H1 (cell line): ENCODE measurements at regions not wholly inside any gene's neighbourhood (a gene's known extent, or its start where the extent isn't known, plus 50 kb on each side); places are given as distances from the start of the nearest gene placed in this dataset.

Source experiments
- CTCF ChIA-PET: fragments of 300-600 bp; sonication (Branson Sonifier 250); formaldehyde crosslinking; loops from one replicate; lab custom pipeline; 2021; ENCODE audit not compliant: partially characterized antibody; lab: Charles Lee
- POLR2A ChIA-PET: fragments of 300-600 bp; sonication (Branson Sonifier 250); formaldehyde crosslinking; loops from one replicate; lab custom pipeline; 2021; ENCODE audit warnings: inconsistent platforms; ENCODE audit not compliant: partially characterized antibody; lab: Charles Lee
- DNase-seq, 2 experiments: peaks; one replicate each; pipeline versions ENCODE4 v3.0.0 to v3.0.0-alpha.2; 2010 to 2022; ENCODE audit warnings: low spot score in 2 of 2, low read depth in 1 of 2, mixed read lengths in 1 of 2
- FAIRE-seq: peaks from 2 replicates; lab custom pipeline; 2011; peaks lifted over from hg19 to GRCh38; lab: Jason Lieb, UNC
- H2AFZ ChIP-seq: 2 replicates; pipeline ENCODE4 v1.8.1; 2012; ENCODE audit warnings: low read length, inconsistent platforms
- H2AK5ac ChIP-seq: 2 replicates; pipeline ENCODE4 v1.6.1; 2013; ENCODE audit warnings: low read depth, low read length
- H2BK120ac ChIP-seq: replicated peaks from 2 replicates; pipeline ENCODE3; 2013; ENCODE audit warnings: low read depth, low read length, inconsistent platforms
- H2BK12ac ChIP-seq: 2 replicates; pipeline ENCODE4 v1.6.1; 2013; ENCODE audit warnings: low read depth, low read length
- H2BK15ac ChIP-seq: 2 replicates; pipeline ENCODE4 v1.6.1; 2013; ENCODE audit warnings: low read length
- H2BK20ac ChIP-seq: 2 replicates; pipeline ENCODE4 v1.6.1; 2013; ENCODE audit warnings: low read length
- H2BK5ac ChIP-seq: 2 replicates; pipeline ENCODE4 v1.6.1; 2013; ENCODE audit warnings: low read depth, low read length
- H3K14ac ChIP-seq: 2 replicates; pipeline ENCODE4 v1.6.1; 2013; ENCODE audit warnings: inconsistent platforms; ENCODE audit not compliant: insufficient read length
- H3K18ac ChIP-seq: 2 replicates; pipeline ENCODE4 v1.6.1; 2013; ENCODE audit warnings: low read length; ENCODE audit errors: extremely low read depth
- H3K23ac ChIP-seq: 2 replicates; pipeline ENCODE4 v1.6.1; 2013; ENCODE audit warnings: inconsistent platforms; ENCODE audit not compliant: insufficient read length
- H3K23me2 ChIP-seq: 2 replicates; pipeline ENCODE4 v1.6.1; 2013; ENCODE audit warnings: low read depth, low read length
- H3K27ac ChIP-seq: 2 replicates; pipeline ENCODE4 v1.6.1; 2011; ENCODE audit warnings: low read depth, low read length, inconsistent platforms
- H3K27me3 ChIP-seq, 4 experiments: replicated peaks in 1 of 4; 1 replicate in 1 of 4; 2 replicates in 3 of 4; pipeline versions ENCODE4 v1.6.1 to v1.8.1; 2011 to 2013; ENCODE audit warnings: low read length in 3 of 4, mild to moderate bottlenecking in 3 of 4, inconsistent platforms in 2 of 4, mixed read lengths in 2 of 4, moderate library complexity in 1 of 4; ENCODE audit not compliant: control insufficient read depth in 3 of 4, insufficient read depth in 3 of 4; ENCODE audit errors: extremely low read depth in 1 of 4
- H3K36me3 ChIP-seq, 4 experiments: 2 replicates each; pipeline versions ENCODE4 v1.6.1 to v1.8.1; 2011 to 2013; ENCODE audit warnings: mild to moderate bottlenecking in 4 of 4, low read length in 3 of 4, moderate library complexity in 2 of 4, control low read depth in 1 of 4, inconsistent platforms in 1 of 4; ENCODE audit not compliant: insufficient read depth in 4 of 4, control insufficient read depth in 2 of 4
- H3K4ac ChIP-seq: replicated peaks from 2 replicates; pipeline ENCODE3; 2013; ENCODE audit warnings: low read length, low read depth, mixed read lengths, inconsistent platforms; ENCODE audit not compliant: insufficient read length
- H3K4me1 ChIP-seq, 4 experiments: replicated peaks in 1 of 4; 1 replicate in 1 of 4; 2 replicates in 3 of 4; pipeline versions ENCODE4 v1.6.1 to v1.8.1; 2011 to 2013; ENCODE audit warnings: low read length in 3 of 4, inconsistent platforms in 2 of 4, mixed read lengths in 1 of 4; ENCODE audit not compliant: insufficient read depth in 4 of 4, control insufficient read depth in 3 of 4
- H3K4me2 ChIP-seq, 2 experiments: 2 replicates each; pipeline versions ENCODE4 v1.6.1 to v1.8.1; 2011 to 2013; ENCODE audit warnings: low read depth in 2 of 2, low read length in 2 of 2, control low read depth in 1 of 2, inconsistent platforms in 1 of 2, mild to moderate bottlenecking in 1 of 2; ENCODE audit not compliant: insufficient read depth in 1 of 2
- H3K4me3 ChIP-seq, 4 experiments: fragments of 200-600, 300-600 bp in 1 of 4; sonication (generic), shearing (Covaris generic), sonication (Bioruptor Twin) in 1 of 4; 2 replicates each; pipeline versions ENCODE4 v1.5.1 to v1.8.1; 2011 to 2016; ENCODE audit warnings: low read length in 4 of 4, low read depth in 3 of 4, control low read depth in 2 of 4, inconsistent platforms in 2 of 4, mild to moderate bottlenecking in 2 of 4, mixed read lengths in 1 of 4, moderate library complexity in 1 of 4; ENCODE audit not compliant: insufficient read depth in 2 of 4; ENCODE audit errors: extremely low read depth in 1 of 4
- H3K56ac ChIP-seq: replicated peaks from 2 replicates; pipeline ENCODE3; 2013; ENCODE audit warnings: low read depth, mild to moderate bottlenecking, mixed read lengths, low read length, inconsistent platforms; ENCODE audit not compliant: insufficient read length
- H3K79me1 ChIP-seq: 2 replicates; pipeline ENCODE4 v1.6.1; 2013; ENCODE audit warnings: low read depth, low read length, control low read depth
- H3K79me2 ChIP-seq, 2 experiments: 2 replicates each; pipeline versions ENCODE4 v1.6.1 to v1.8.1; 2012 to 2013; ENCODE audit warnings: low read length in 2 of 2, mild to moderate bottlenecking in 2 of 2, inconsistent platforms in 1 of 2; ENCODE audit not compliant: insufficient read depth in 2 of 2, control insufficient read depth in 1 of 2
- H3K9ac ChIP-seq, 4 experiments: replicated peaks in 1 of 4; 1 replicate in 1 of 4; 2 replicates in 3 of 4; pipeline versions ENCODE4 v1.6.1 to v1.8.1; 2011 to 2013; ENCODE audit warnings: low read depth in 3 of 4, low read length in 3 of 4, control low read depth in 2 of 4, mild to moderate bottlenecking in 2 of 4, moderate library complexity in 2 of 4, inconsistent platforms in 1 of 4; ENCODE audit errors: extremely low read depth in 1 of 4
- H3K9me3 ChIP-seq, 2 experiments: 2 replicates each; pipeline versions ENCODE4 v1.6.1 to v1.8.1; 2012 to 2013; ENCODE audit warnings: mild to moderate bottlenecking in 2 of 2, moderate library complexity in 2 of 2, control low read depth in 1 of 2, inconsistent platforms in 1 of 2, low read depth in 1 of 2, low read length in 1 of 2, mixed read lengths in 1 of 2; ENCODE audit not compliant: insufficient read depth in 2 of 2
- H4K20me1 ChIP-seq, 2 experiments: replicated peaks in 1 of 2; 2 replicates each; pipeline versions ENCODE3 to v1.8.1; 2011 to 2013; ENCODE audit warnings: inconsistent platforms in 2 of 2, low read length in 2 of 2, mild to moderate bottlenecking in 1 of 2; ENCODE audit not compliant: insufficient read depth in 2 of 2, control insufficient read depth in 1 of 2
- H4K5ac ChIP-seq: 2 replicates; pipeline ENCODE4 v1.6.1; 2013; ENCODE audit warnings: low read length, low read depth, mixed read lengths, inconsistent platforms; ENCODE audit not compliant: insufficient read length
- H4K8ac ChIP-seq: 2 replicates; pipeline ENCODE4 v1.8.0; 2013; ENCODE audit warnings: mild to moderate bottlenecking, moderate library complexity, low read length, inconsistent platforms; ENCODE audit not compliant: insufficient read depth; ENCODE audit errors: extremely low read depth
- H4K91ac ChIP-seq: replicated peaks from 2 replicates; pipeline ENCODE3; 2013; ENCODE audit warnings: low read length, mixed read lengths, inconsistent platforms; ENCODE audit not compliant: insufficient read length
- TCF12 ChIP-seq: IDR thresholded peaks from 2 replicates; pipeline ENCODE4 v1.6.1; 2011; ENCODE audit warnings: low read depth, mild to moderate bottlenecking, low read length
- WGBS, 2 experiments: shearing (Covaris generic) in 1 of 2; methylation state at CpG; one replicate each; pipeline versions ENCODE4 v1.1.6 to v1.1.7; 2013 to 2015; ENCODE audit warnings: low lambda C conversion rate in 2 of 2, mixed read lengths in 2 of 2, inconsistent platforms in 1 of 2, low coverage in 1 of 2, missing lambda C conversion rate in 1 of 2; ENCODE audit not compliant: insufficient replicate concordance in 2 of 2, insufficient coverage in 1 of 2, insufficient read length in 1 of 2; ENCODE audit errors: extremely low coverage in 1 of 2, missing lambda C conversion rate in 1 of 2; 5-methylcytosine and 5-hydroxymethylcytosine counted together

GRCh38 chr13:74036373-74036772, 97.8 kb downstream of the KLF12 start:
- Histone ChIP-seq H2BK20ac (no peak overlapping the region), H2BK15ac (no peak overlapping the region), H2BK120ac (no peak overlapping the region), H4K20me1 (no peaks in the 10 kb centered on the region), H3K4ac (no peak overlapping the region), H3K36me3 (no peaks in the 10 kb centered on the region), H4K5ac (peak overlapping the region; percentile 45), H3K27me3 (no peaks in the 10 kb centered on the region), H3K27ac (peak overlapping the region; percentile 48), H2BK12ac (no peak overlapping the region), H3K18ac (no peak overlapping the region; the same call in 1 of the 2 replicates), H3K4me1 (peaks cover 2 to 13% (median 6%) of the 10 kb centered on the region in 4 experiments; a peak in 5 of 7 replicates), H4K91ac (no peak overlapping the region), H3K14ac (no peak overlapping the region), H4K8ac (no peak overlapping the region), H3K79me1 (no peaks in the 10 kb centered on the region), H3K23me2 (no peaks in the 10 kb centered on the region; the same call in 1 of the 2 replicates), H3K9ac (no peak overlapping the region; a peak in 1 of 7 replicates), H3K4me3 (peak overlapping the region in 1 of 4 experiments; percentile 42; a peak in 4 of 8 replicates), H3K4me2 (peak overlapping the region; percentile 55 to 58), H3K56ac (no peak overlapping the region), H2BK5ac (no peak overlapping the region), H3K9me3 (no peaks in the 10 kb centered on the region), H3K23ac (no peak overlapping the region), H3K79me2 (peaks cover 0 to 10% of the 10 kb centered on the region in 2 experiments; a peak in 2 of 4 replicates), H2AFZ (no peak overlapping the region), H2AK5ac (no peak overlapping the region)
- FAIRE-seq, result peak; percentile 87
- WGBS, 2 experiments, result 16% methylated on average over 2 of the region's 2 CpGs; no CpG with 5 or more reads in 1 of the 2 experiments
- CTCF ChIA-PET, result interaction anchor here (0.9 to 2.5 kb wide), 7 partner anchors 13 to 252 kb away, joined by 3 to 8 read pairs (median 3); no protein-coding TSS in a partner anchor
- peak in 1 of 2 experiments; percentile 27 for DNase-seq
- POLR2A ChIA-PET, result interaction anchor here (1.2 to 1.5 kb wide), 5 partner anchors 9 to 251 kb away, joined by 3 to 5 read pairs (median 3); no protein-coding TSS in a partner anchor
- peak; percentile 83 for TF ChIP-seq TCF12
